ENCODE measurements at regions not wholly inside any gene's neighbourhood (a gene's known extent, or its start where the extent isn't known, plus 50 kb on each side); places are given as distances from the start of the nearest gene placed in this dataset.
A peak's percentile ranks its signal among the peaks of the same experiment; 100 is the strongest.
"Not testable (repeated sequence)": the region's sequence is repeated elsewhere in the genome, so short reads cannot be mapped to it uniquely, and the experiment has no call there.

- H3K4me3 Mint-ChIP-seq (ENCODE audit: unreplicated experiment), result no peak overlapping the region
- TF ChIP-seq CTCF (IDR thresholded peaks at IDR 0.05; ENCODE audit: unreplicated experiment), result no peak
- H3K27ac Mint-ChIP-seq (ENCODE audit: unreplicated experiment), result peak overlapping the region; percentile 84
Observed at GRCh38 chr13:111630406-111630805, 310.0 kb downstream of the TEX29 start.

GRCh38 chr13:111631271-111631670 is 310.8 kb downstream of the TEX29 start:
- not testable (repeated sequence) for H3K9me3 Mint-ChIP-seq (ENCODE audit: unreplicated experiment); H3K27ac Mint-ChIP-seq (ENCODE audit: unreplicated experiment); H3K4me3 Mint-ChIP-seq (ENCODE audit: unreplicated experiment); H3K4me1 Mint-ChIP-seq (ENCODE audit: unreplicated experiment); H3K36me3 Mint-ChIP-seq (ENCODE audit: low read depth, unreplicated experiment); DNase-seq (ENCODE audit: low spot score); H3K27me3 Mint-ChIP-seq (ENCODE audit: unreplicated experiment)

More at GRCh38 chr13:111630406-111630805, 310.0 kb downstream of the TEX29 start:
- DNase-seq (ENCODE audit: low spot score), result no peak
- Mint-ChIP-seq H3K36me3 (ENCODE audit: low read depth, unreplicated experiment) (peaks cover under 1% of the 10 kb centered on the region), H3K27me3 (ENCODE audit: unreplicated experiment) (peaks cover 3% of the 10 kb centered on the region), H3K9me3 (ENCODE audit: unreplicated experiment) (no peaks in the 10 kb centered on the region), H3K4me1 (ENCODE audit: unreplicated experiment) (peaks cover 4% of the 10 kb centered on the region)

GRCh38 chr13:111632906-111633305 is 312.5 kb downstream of the TEX29 start:
- Mint-ChIP-seq H3K36me3 (ENCODE audit: low read depth, unreplicated experiment) (no peaks in the 10 kb centered on the region), H3K4me1 (ENCODE audit: unreplicated experiment) (peaks cover 4% of the 10 kb centered on the region), H3K4me3 (ENCODE audit: unreplicated experiment) (no peak overlapping the region), H3K9me3 (ENCODE audit: unreplicated experiment) (no peaks in the 10 kb centered on the region), H3K27me3 (ENCODE audit: unreplicated experiment) (peaks cover 3% of the 10 kb centered on the region), H3K27ac (ENCODE audit: unreplicated experiment) (no peak overlapping the region)
- no peak for TF ChIP-seq CTCF (IDR thresholded peaks at IDR 0.05; ENCODE audit: unreplicated experiment)
- peak; percentile 46 for DNase-seq (ENCODE audit: low spot score)

- Mint-ChIP-seq H3K27me3 (ENCODE audit: unreplicated experiment) (peaks cover 3% of the 10 kb centered on the region), H3K36me3 (ENCODE audit: low read depth, unreplicated experiment) (no peaks in the 10 kb centered on the region), H3K4me1 (ENCODE audit: unreplicated experiment) (peaks cover 4% of the 10 kb centered on the region), H3K4me3 (ENCODE audit: unreplicated experiment) (no peak overlapping the region), H3K27ac (ENCODE audit: unreplicated experiment) (no peak overlapping the region), H3K9me3 (ENCODE audit: unreplicated experiment) (no peaks in the 10 kb centered on the region)
- DNase-seq (ENCODE audit: low spot score), result no peak
- TF ChIP-seq CTCF (IDR thresholded peaks at IDR 0.05; ENCODE audit: unreplicated experiment), result no peak
Observed at GRCh38 chr13:111633401-111633800, 313.0 kb downstream of the TEX29 start.

GRCh38 chr13:111634410-111634809 is 314.0 kb downstream of the TEX29 start:
- Mint-ChIP-seq H3K27me3 (ENCODE audit: unreplicated experiment) (peaks cover 3% of the 10 kb centered on the region), H3K36me3 (ENCODE audit: low read depth, unreplicated experiment) (no peaks in the 10 kb centered on the region), H3K9me3 (ENCODE audit: unreplicated experiment) (no peaks in the 10 kb centered on the region), H3K4me3 (ENCODE audit: unreplicated experiment) (no peak overlapping the region), H3K27ac (ENCODE audit: unreplicated experiment) (no peak overlapping the region), H3K4me1 (ENCODE audit: unreplicated experiment) (peaks cover 4% of the 10 kb centered on the region)
- no peak for TF ChIP-seq CTCF (IDR thresholded peaks at IDR 0.05; ENCODE audit: unreplicated experiment)
- DNase-seq (ENCODE audit: low spot score), result no peak

GRCh38 chr13:111636271-111636670 is 315.8 kb downstream of the TEX29 start:
- Mint-ChIP-seq H3K36me3 (ENCODE audit: low read depth, unreplicated experiment) (no peaks in the 10 kb centered on the region), H3K4me3 (ENCODE audit: unreplicated experiment) (no peak overlapping the region), H3K9me3 (ENCODE audit: unreplicated experiment) (no peaks in the 10 kb centered on the region), H3K27ac (ENCODE audit: unreplicated experiment) (no peak overlapping the region), H3K4me1 (ENCODE audit: unreplicated experiment) (no peaks in the 10 kb centered on the region), H3K27me3 (ENCODE audit: unreplicated experiment) (peaks cover 3% of the 10 kb centered on the region)
- no peak for TF ChIP-seq CTCF (IDR thresholded peaks at IDR 0.05; ENCODE audit: unreplicated experiment)
- no peak for DNase-seq (ENCODE audit: low spot score)
